ENCODE measurements at regions not wholly inside any gene's neighbourhood (a gene's known extent, or its start where the extent isn't known, plus 50 kb on each side); places are given as distances from the start of the nearest gene placed in this dataset.

GRCh38 chr3:117122609-117123008 is 413.0 kb downstream of the TUSC7 start:
- no peak for DNase-seq (ENCODE audit: low spot score)
- no peak overlapping the region for H3K27ac ChIP-seq
- H3K4me3 ChIP-seq: no peak overlapping the region
- TF ChIP-seq, protein P1, sequence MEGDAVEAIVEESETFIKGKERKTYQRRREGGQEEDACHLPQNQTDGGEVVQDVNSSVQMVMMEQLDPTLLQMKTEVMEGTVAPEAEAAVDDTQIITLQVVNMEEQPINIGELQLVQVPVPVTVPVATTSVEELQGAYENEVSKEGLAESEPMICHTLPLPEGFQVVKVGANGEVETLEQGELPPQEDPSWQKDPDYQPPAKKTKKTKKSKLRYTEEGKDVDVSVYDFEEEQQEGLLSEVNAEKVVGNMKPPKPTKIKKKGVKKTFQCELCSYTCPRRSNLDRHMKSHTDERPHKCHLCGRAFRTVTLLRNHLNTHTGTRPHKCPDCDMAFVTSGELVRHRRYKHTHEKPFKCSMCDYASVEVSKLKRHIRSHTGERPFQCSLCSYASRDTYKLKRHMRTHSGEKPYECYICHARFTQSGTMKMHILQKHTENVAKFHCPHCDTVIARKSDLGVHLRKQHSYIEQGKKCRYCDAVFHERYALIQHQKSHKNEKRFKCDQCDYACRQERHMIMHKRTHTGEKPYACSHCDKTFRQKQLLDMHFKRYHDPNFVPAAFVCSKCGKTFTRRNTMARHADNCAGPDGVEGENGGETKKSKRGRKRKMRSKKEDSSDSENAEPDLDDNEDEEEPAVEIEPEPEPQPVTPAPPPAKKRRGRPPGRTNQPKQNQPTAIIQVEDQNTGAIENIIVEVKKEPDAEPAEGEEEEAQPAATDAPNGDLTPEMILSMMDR (IDR thresholded peaks at IDR 0.05): no peak

DNA sequence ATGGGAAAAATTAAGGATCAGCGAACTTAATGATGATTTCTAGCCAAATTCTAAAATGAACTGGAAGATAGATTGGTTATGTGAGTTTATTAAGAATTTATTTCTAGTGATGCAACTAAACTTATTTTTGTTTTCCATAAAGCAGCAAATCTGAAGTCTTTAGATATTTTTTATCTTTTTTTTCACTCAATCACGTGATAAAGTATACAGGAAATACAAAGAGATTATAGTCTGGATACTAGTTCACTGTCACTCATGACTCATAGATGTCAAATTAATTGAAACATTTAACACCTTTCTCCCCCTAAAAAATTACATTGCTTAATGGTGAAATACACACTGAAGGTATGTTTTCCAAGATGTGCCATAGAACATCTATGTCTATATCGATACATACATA is 416.9 kb downstream of the TUSC7 start:
- DNase-seq (ENCODE audit: low spot score): no peak
- Histone ChIP-seq H3K27ac (no peak overlapping the region), H3K4me3 (no peak overlapping the region)
- TF ChIP-seq, protein P1 (IDR thresholded peaks at IDR 0.05): no peak

GRCh38 chr3:117126946-117127546 is 417.5 kb downstream of the TUSC7 start:
- DNase-seq (ENCODE audit: low spot score): no peak
- Histone ChIP-seq H3K27ac (no peak overlapping the region), H3K4me3 (no peak overlapping the region)
- TF ChIP-seq, protein P1 (IDR thresholded peaks at IDR 0.05): no peak

GRCh38 chr3:117128133-117128532 is 418.6 kb downstream of the TUSC7 start:
- no peak overlapping the region for H3K4me3 ChIP-seq
- TF ChIP-seq, protein P1 (IDR thresholded peaks at IDR 0.05): no peak
- no peak for DNase-seq (ENCODE audit: low spot score)
- no peak overlapping the region for H3K27ac ChIP-seq

DNA sequence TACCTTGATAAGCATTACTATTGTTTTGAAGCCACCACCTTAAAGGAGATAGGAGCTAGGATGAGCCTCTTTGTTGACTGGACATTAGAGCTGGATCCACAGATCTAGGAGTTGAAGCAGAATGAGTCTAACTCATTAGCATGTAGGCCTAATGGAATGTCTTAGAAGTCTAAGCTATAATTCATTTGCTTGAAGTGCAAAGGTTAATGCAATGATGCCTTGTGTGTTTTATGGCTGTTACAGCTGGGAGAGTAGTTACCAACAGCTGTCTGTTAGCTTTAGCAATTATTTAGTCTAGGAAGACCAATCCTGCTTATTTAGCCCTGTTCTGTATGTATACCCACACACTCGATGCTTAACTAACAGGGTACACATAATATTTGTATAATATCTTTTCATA is 419.3 kb downstream of the TUSC7 start:
- TF ChIP-seq, protein P1 (IDR thresholded peaks at IDR 0.05): no peak
- no peak overlapping the region for H3K4me3 ChIP-seq
- H3K27ac ChIP-seq: no peak overlapping the region
- DNase-seq (ENCODE audit: low spot score): no peak

DNA sequence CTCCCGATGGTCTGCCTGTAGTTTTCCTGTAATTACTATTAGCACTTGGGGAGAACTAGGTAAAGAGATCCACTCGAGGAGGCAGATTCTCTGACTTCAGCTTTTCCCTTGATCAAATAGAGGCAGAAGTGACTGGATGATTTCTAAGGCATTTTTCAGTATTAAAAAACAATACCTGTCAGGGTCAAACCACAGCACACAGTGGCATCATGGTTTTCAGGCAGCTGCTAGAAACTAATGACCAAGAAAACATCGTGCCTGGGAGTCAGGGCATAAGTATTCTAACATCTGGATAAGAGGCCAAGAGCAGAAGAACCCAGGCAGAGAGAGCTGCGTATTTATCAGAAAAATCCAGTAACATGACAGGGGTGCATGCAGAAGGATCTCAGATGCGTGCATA is 419.9 kb downstream of the TUSC7 start:
- TF ChIP-seq, protein P1 (IDR thresholded peaks at IDR 0.05): no peak
- no peak for DNase-seq (ENCODE audit: low spot score)
- Histone ChIP-seq H3K4me3 (no peak overlapping the region), H3K27ac (no peak overlapping the region)

DNA sequence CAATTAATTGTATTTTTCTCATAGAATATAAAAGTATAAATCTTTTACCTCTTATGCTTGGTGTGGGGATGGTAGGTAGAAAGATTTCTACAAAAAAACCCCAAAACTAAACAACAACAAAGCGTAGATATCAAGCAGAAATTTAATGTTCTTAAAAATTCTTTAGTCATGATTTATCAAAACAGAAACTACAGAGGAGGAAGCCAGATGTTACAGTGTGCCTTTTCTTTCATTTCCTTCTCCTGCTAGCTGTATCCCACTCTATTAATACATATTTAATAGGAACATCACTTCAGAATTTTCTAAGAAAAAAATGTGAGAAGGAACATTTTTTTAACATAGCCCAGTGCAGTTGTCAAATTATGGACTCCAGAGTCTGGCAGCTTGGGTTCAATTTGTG is 420.6 kb downstream of the TUSC7 start:
- no peak for DNase-seq (ENCODE audit: low spot score)
- TF ChIP-seq, protein P1 (IDR thresholded peaks at IDR 0.05): no peak

More for the DNA sequence above, 420.6 kb downstream of the TUSC7 start:
- Histone ChIP-seq H3K4me3 (no peak overlapping the region), H3K27ac (no peak overlapping the region)

Measured in coronary artery (tissue), 2 donors.